Left ventricle myocardium inferior (tissue), 1 donor: ENCODE measurements at regions not wholly inside any gene's neighbourhood (a gene's known extent, or its start where the extent isn't known, plus 50 kb on each side); places are given as distances from the start of the nearest gene placed in this dataset.

Source experiments
- DNase-seq: peaks from one replicate; pipeline ENCODE4 v3.0.0-alpha.2; 2020
- H3K27ac ChIP-seq: fragments of 200-600 bp; replicated peaks from 2 replicates; pipeline ENCODE4 v1.8.0; 2021
- H3K27me3 ChIP-seq: fragments of 200-600 bp; 2 replicates; pipeline ENCODE4 v1.8.0; 2021; ENCODE audit warnings: low read depth
- H3K36me3 ChIP-seq: fragments of 200-600 bp; 2 replicates; pipeline ENCODE4 v1.8.0; 2021
- H3K4me1 ChIP-seq: fragments of 200-600 bp; 2 replicates; pipeline ENCODE4 v1.8.0; 2021
- H3K4me3 ChIP-seq: fragments of 200-600 bp; 2 replicates; pipeline ENCODE4 v1.8.0; 2021; ENCODE audit warnings: mild to moderate bottlenecking, moderate library complexity
- H3K9me3 ChIP-seq: fragments of 200-600 bp; replicated peaks from 2 replicates; pipeline ENCODE4 v1.8.0; 2021
- CTCF ChIP-seq: fragments of 200-600 bp; IDR thresholded peaks from 2 replicates; pipeline ENCODE4 v1.8.0; 2021; ENCODE audit warnings: antibody characterized with exemption, mild to moderate bottlenecking, borderline replicate concordance
- intact Hi-C: fragments of 100-400 bp; cut with micrococcal nuclease; formaldehyde crosslinking; loops from one replicate; pipeline ENCODE4 v1.11.0; 2022
- donor health status: DM: no; HTN: yes; CAD: no; lungs with severe emphysema.

GRCh38 chr9:89953824-89954615, 349.2 kb downstream of the GADD45G start:
- no peak for TF ChIP-seq CTCF
- peaks cover 9% of the 10 kb centered on the region for H3K4me1 ChIP-seq
- intact Hi-C loops, result no loop called here
- H3K27me3 ChIP-seq, result no peaks in the 10 kb centered on the region
- H3K36me3 ChIP-seq, result no peaks in the 10 kb centered on the region
- no peak for DNase-seq
- H3K27ac ChIP-seq, result peak overlapping the region; percentile 27
- no peak overlapping the region for H3K4me3 ChIP-seq
- H3K9me3 ChIP-seq, result no peaks in the 10 kb centered on the region

- intact Hi-C loops, result no loop called here
- no peak for DNase-seq
- Histone ChIP-seq H3K4me3 (no peak overlapping the region), H3K36me3 (no peaks in the 10 kb centered on the region), H3K27ac (no peak overlapping the region), H3K4me1 (peaks cover 9% of the 10 kb centered on the region), H3K27me3 (no peaks in the 10 kb centered on the region), H3K9me3 (no peaks in the 10 kb centered on the region)
- TF ChIP-seq CTCF, result no peak
These were observed 350.3 kb downstream of the GADD45G start for GRCh38 chr9:89955144-89955543.

- Histone ChIP-seq H3K4me3 (no peak overlapping the region), H3K27ac (no peak overlapping the region), H3K4me1 (peaks cover 9% of the 10 kb centered on the region), H3K27me3 (no peaks in the 10 kb centered on the region), H3K9me3 (no peaks in the 10 kb centered on the region), H3K36me3 (no peaks in the 10 kb centered on the region)
- no peak for TF ChIP-seq CTCF
- DNase-seq, result no peak
- intact Hi-C loops, result no loop called here
These were observed 350.8 kb downstream of the GADD45G start for GRCh38 chr9:89955626-89956025.

- H3K27me3 ChIP-seq, result no peaks in the 10 kb centered on the region
- intact Hi-C loops, result no loop called here
- DNase-seq, result no peak
These were observed 351.5 kb downstream of the GADD45G start for GRCh38 chr9:89956331-89956730.

GRCh38 chr9:89956907-89957306, 352.1 kb downstream of the GADD45G start:
- Histone ChIP-seq H3K4me1 (peaks cover 9% of the 10 kb centered on the region), H3K36me3 (no peaks in the 10 kb centered on the region), H3K4me3 (no peak overlapping the region), H3K27me3 (no peaks in the 10 kb centered on the region), H3K9me3 (no peaks in the 10 kb centered on the region), H3K27ac (no peak overlapping the region)
- no peak for DNase-seq
- TF ChIP-seq CTCF, result no peak
- intact Hi-C loops, result no loop called here

More at GRCh38 chr9:89956331-89956730, 351.5 kb downstream of the GADD45G start:
- Histone ChIP-seq H3K27ac (no peak overlapping the region), H3K36me3 (no peaks in the 10 kb centered on the region), H3K9me3 (no peaks in the 10 kb centered on the region), H3K4me3 (no peak overlapping the region), H3K4me1 (peaks cover 9% of the 10 kb centered on the region)
- TF ChIP-seq CTCF, result no peak
